HUES48 (cell line): ENCODE measurements at regions not wholly inside any gene's neighbourhood (a gene's known extent, or its start where the extent isn't known, plus 50 kb on each side); places are given as distances from the start of the nearest gene placed in this dataset.
"Not testable (repeated sequence)": the region's sequence is repeated elsewhere in the genome, so short reads cannot be mapped to it uniquely, and the experiment has no call there.

Source experiments
- H3K27ac ChIP-seq: one replicate; pipeline ENCODE4 v1.7.0; 2013; ENCODE audit warnings: low read depth, low read length, inconsistent platforms
- H3K27me3 ChIP-seq: 2 replicates; pipeline ENCODE4 v1.6.1; 2013; ENCODE audit warnings: mild to moderate bottlenecking, low read length; ENCODE audit not compliant: control insufficient read depth, insufficient read depth
- H3K36me3 ChIP-seq: 2 replicates; pipeline ENCODE4 v1.6.1; 2013; ENCODE audit warnings: low read length; ENCODE audit not compliant: control insufficient read depth, insufficient read depth
- H3K4me1 ChIP-seq: 2 replicates; pipeline ENCODE4 v1.6.1; 2013; ENCODE audit warnings: mild to moderate bottlenecking, low read length; ENCODE audit not compliant: control insufficient read depth, insufficient read depth
- H3K4me3 ChIP-seq: 2 replicates; pipeline ENCODE4 v1.5.1; 2013; ENCODE audit warnings: mild to moderate bottlenecking, low read depth, low read length
- H3K9ac ChIP-seq: 2 replicates; pipeline ENCODE4 v1.6.1; 2013; ENCODE audit warnings: mild to moderate bottlenecking, low read depth, low read length, moderate library complexity
- H3K9me3 ChIP-seq: 2 replicates; pipeline ENCODE4 v1.6.1; 2013; ENCODE audit warnings: low read length; ENCODE audit not compliant: control insufficient read depth, insufficient read depth

DNA sequence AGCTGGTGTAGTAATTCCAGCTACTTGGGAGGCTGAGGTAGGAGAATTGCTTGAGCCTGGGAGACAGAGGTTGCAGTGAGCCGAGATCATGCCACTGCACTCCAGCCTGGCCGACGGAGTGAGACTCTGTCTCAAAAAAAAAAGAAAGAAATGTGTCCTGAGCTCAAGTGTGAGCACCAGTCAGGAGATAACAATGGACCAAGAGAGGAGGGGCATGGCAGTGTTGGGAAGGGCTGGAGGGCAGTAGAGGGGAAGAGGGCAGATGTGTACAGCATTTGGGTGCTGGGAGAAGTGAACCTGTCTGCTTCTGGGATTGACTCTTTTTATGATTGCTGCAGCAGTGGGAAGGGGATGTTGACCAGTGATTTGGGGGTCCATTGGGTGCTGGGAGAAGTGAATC is 105.3 kb upstream of the MPHOSPH6 start:
- not testable (repeated sequence) for H3K4me3 ChIP-seq, H3K9ac ChIP-seq, H3K36me3 ChIP-seq, H3K27me3 ChIP-seq, H3K4me1 ChIP-seq, H3K27ac ChIP-seq, H3K9me3 ChIP-seq

GRCh38 chr16:82271636-82272035 is 101.6 kb upstream of the MPHOSPH6 start:
- Histone ChIP-seq H3K9ac (no peak overlapping the region), H3K4me1 (no peaks in the 10 kb centered on the region), H3K27ac (no peak overlapping the region), H3K4me3 (no peak overlapping the region), H3K27me3 (no peaks in the 10 kb centered on the region), H3K36me3 (no peaks in the 10 kb centered on the region), H3K9me3 (no peaks in the 10 kb centered on the region)

GRCh38 chr16:82267675-82268074 is 97.7 kb upstream of the MPHOSPH6 start:
- not testable (repeated sequence) for H3K27me3 ChIP-seq, H3K4me3 ChIP-seq, H3K27ac ChIP-seq, H3K9me3 ChIP-seq, H3K9ac ChIP-seq, H3K4me1 ChIP-seq, H3K36me3 ChIP-seq

DNA sequence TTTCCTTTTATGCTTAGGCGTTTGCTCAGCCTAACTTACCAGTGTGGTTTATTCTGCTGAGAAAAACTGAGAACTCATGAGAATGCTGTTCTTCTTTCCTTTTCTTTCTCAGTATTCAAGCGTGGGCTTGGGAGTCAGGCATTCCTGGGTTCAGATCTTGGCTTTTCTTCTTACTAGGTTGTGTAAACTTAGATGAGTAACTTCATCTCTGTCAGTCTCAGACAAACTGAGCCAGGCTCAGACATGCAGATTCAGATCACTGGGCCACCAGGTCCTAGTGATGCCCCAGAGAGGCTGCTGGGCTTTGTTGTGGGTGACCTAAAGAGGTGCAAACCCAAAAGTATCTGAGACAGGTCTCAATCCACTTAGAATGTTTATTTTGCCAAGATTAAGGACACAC is 95.8 kb upstream of the MPHOSPH6 start:
- no peak overlapping the region for H3K4me3 ChIP-seq
- no peak overlapping the region for H3K27ac ChIP-seq
- H3K36me3 ChIP-seq: no peaks in the 10 kb centered on the region
- no peaks in the 10 kb centered on the region for H3K4me1 ChIP-seq
- no peaks in the 10 kb centered on the region for H3K27me3 ChIP-seq
- H3K9me3 ChIP-seq: no peaks in the 10 kb centered on the region
- H3K9ac ChIP-seq: no peak overlapping the region

DNA sequence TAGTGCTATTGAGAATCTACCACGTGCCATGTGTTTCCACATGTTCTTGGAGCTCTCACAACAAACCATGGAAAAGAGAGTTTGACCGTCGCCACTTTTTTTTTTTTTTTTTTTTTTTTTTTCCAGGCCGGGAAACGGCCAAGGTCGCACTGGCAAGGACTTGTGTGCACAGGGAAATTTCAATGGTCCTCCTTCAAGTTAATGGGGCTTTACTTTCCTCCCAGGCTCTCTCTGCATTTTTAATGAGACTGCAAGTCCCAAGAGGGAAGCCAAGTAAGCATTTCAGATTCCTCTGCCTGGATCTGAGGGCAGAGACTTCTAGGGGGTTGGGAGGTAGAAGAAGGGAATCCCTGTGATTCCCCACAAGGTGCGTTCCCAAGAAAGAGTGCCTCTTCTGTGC is 94.7 kb upstream of the MPHOSPH6 start:
- H3K27ac ChIP-seq: no peak overlapping the region
- H3K36me3 ChIP-seq: no peaks in the 10 kb centered on the region
- H3K27me3 ChIP-seq: no peaks in the 10 kb centered on the region

DNA sequence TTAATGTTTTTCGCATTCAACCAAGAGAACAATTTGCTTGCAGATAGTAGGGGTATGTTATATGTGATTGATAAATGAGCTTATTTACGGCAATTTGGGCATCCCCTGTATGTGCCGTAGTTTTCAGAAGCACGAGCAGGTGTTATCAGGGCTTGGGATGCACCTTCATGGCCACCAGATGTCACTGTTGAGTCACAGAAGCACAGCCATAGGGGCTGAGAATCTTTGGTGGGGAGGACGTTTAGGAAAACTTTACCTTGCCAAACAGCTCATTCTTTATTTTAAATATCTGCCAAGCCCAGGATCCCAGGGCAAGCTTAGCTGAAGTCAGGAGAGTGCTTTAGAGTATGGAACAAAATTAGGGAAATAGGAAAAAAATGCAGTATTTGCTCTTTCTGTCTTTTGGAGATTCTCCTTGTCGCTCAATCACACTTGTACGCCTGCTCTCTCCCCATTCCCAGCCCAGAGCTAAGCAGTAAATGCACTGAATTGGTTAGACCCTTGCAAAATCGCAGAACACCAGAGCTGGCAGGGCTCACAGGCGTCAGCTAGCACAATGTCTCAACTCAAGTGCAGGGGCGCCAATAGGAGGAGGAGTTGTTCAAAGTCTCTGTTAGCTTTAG is 93.6 kb upstream of the MPHOSPH6 start:
- Histone ChIP-seq H3K9me3 (no peaks in the 10 kb centered on the region), H3K4me1 (no peaks in the 10 kb centered on the region), H3K4me3 (no peak overlapping the region), H3K36me3 (no peaks in the 10 kb centered on the region), H3K27ac (no peak overlapping the region), H3K27me3 (no peaks in the 10 kb centered on the region), H3K9ac (no peak overlapping the region)

More for the DNA sequence above, 94.7 kb upstream of the MPHOSPH6 start:
- Histone ChIP-seq H3K4me1 (no peaks in the 10 kb centered on the region), H3K4me3 (no peak overlapping the region), H3K9ac (no peak overlapping the region), H3K9me3 (no peaks in the 10 kb centered on the region)

DNA sequence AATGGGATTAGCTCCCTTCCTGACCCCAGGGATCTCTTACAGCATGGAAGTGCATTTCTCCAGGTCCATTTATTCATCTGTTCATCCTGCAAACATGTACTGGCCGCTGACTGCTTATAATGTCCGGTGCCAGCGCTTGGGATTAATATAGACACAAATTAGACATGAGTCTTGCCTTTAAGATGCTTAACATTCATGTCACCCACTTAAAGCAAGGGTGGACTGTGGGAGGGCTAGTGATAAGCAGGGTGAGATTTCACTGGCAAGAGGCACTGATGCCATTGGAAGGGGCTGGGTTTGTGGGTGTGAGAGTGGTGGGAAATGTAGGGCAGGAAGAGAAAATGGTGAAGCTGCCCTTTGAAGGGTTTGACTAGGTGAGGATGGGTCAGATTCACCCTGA is 92.2 kb upstream of the MPHOSPH6 start:
- Histone ChIP-seq H3K36me3 (no peaks in the 10 kb centered on the region), H3K9ac (no peak overlapping the region), H3K27me3 (no peaks in the 10 kb centered on the region), H3K4me1 (no peaks in the 10 kb centered on the region), H3K9me3 (no peaks in the 10 kb centered on the region), H3K4me3 (no peak overlapping the region), H3K27ac (no peak overlapping the region)

DNA sequence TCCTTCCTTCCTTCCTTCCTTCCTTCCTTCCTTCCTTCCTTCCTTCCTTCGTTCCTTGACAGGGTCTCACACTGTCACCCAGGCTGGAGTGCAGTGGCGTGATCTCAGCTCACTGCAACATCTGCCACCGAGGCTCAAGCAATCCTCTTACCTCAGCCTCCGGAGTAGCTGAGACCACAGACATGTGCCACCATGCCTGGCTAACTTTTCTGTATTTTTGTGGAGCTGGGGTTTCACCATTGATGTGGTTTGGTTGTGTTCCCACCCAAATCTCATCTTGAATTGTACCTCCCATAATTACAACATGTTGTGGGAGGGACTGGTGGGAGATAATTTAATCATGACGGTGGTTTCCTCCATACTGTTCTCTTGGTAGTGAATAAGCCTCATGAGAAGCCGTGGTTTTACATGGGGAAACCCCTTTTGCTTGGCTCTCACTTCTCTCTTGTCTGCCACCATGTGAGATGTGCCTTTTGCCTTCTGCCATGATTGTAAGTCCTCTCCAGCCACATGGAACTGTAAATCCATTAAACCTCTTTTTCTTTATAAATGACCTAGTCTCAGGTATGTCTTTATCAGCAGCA is 90.3 kb upstream of the MPHOSPH6 start:
- no peaks in the 10 kb centered on the region for H3K27me3 ChIP-seq
- no peak overlapping the region for H3K4me3 ChIP-seq
- H3K36me3 ChIP-seq: no peaks in the 10 kb centered on the region
- no peaks in the 10 kb centered on the region for H3K9me3 ChIP-seq
- no peaks in the 10 kb centered on the region for H3K4me1 ChIP-seq
- H3K27ac ChIP-seq: no peak overlapping the region
- H3K9ac ChIP-seq: no peak overlapping the region

GRCh38 chr16:82259731-82260130 is 89.7 kb upstream of the MPHOSPH6 start:
- no peaks in the 10 kb centered on the region for H3K27me3 ChIP-seq
- no peaks in the 10 kb centered on the region for H3K36me3 ChIP-seq
- no peak overlapping the region for H3K4me3 ChIP-seq
- H3K9me3 ChIP-seq: no peaks in the 10 kb centered on the region
- no peak overlapping the region for H3K9ac ChIP-seq
- no peaks in the 10 kb centered on the region for H3K4me1 ChIP-seq
- H3K27ac ChIP-seq: no peak overlapping the region

GRCh38 chr16:82257990-82258389 is 88.0 kb upstream of the MPHOSPH6 start:
- Histone ChIP-seq H3K9me3 (no peaks in the 10 kb centered on the region), H3K4me1 (no peaks in the 10 kb centered on the region), H3K9ac (no peak overlapping the region), H3K36me3 (no peaks in the 10 kb centered on the region), H3K27ac (no peak overlapping the region), H3K27me3 (no peaks in the 10 kb centered on the region), H3K4me3 (no peak overlapping the region)

GRCh38 chr16:82252582-82252981 is 82.6 kb upstream of the MPHOSPH6 start:
- H3K27ac ChIP-seq: no peak overlapping the region
- H3K9me3 ChIP-seq: no peaks in the 10 kb centered on the region
- no peak overlapping the region for H3K9ac ChIP-seq
- no peak overlapping the region for H3K4me3 ChIP-seq
- H3K27me3 ChIP-seq: no peaks in the 10 kb centered on the region
- H3K36me3 ChIP-seq: no peaks in the 10 kb centered on the region
- H3K4me1 ChIP-seq: no peaks in the 10 kb centered on the region
